K562 (cell line): ENCODE measurements at regions not wholly inside any gene's neighbourhood (a gene's known extent, or its start where the extent isn't known, plus 50 kb on each side); places are given as distances from the start of the nearest gene placed in this dataset.
A peak's percentile ranks its signal among the peaks of the same experiment; 100 is the strongest.

Source experiments
- CBFA2T3 ChIP-seq: fragments of 450-650 bp; IDR thresholded peaks from 2 replicates; pipeline ENCODE4 v1.6.1; 2017
- CREB3L1 ChIP-seq: fragments of 450-650 bp; IDR thresholded peaks from 2 replicates; pipeline ENCODE4 v1.6.1; 2014; ENCODE audit warnings: low read depth, mild to moderate bottlenecking, moderate library complexity, borderline replicate concordance
- CTBP1 ChIP-seq: fragments of 450-650 bp; IDR thresholded peaks from 2 replicates; pipeline ENCODE4 v1.6.1; 2016; ENCODE audit warnings: borderline replicate concordance
- DPF2 ChIP-seq: fragments of 450-650 bp; IDR thresholded peaks from 2 replicates; pipeline ENCODE4 v1.6.1; 2016
- HNRNPH1 ChIP-seq: fragments of 200-400 bp; formaldehyde crosslinking; optimal IDR thresholded peaks from 2 replicates; pipeline ENCODE3; 2017; ENCODE audit warnings: low read depth, mild to moderate bottlenecking, low read length, moderate library complexity
- KAT8 ChIP-seq: fragments of 450-650 bp; IDR thresholded peaks from 2 replicates; pipeline ENCODE4 v1.6.1; 2016; ENCODE audit warnings: low read depth, mild to moderate bottlenecking
- NR0B1 ChIP-seq: fragments of 450-650 bp; IDR thresholded peaks from one replicate; pipeline ENCODE4 v1.6.1; 2018; ENCODE audit warnings: mild to moderate bottlenecking, moderate library complexity; ENCODE audit not compliant: partially characterized antibody
- PTTG1 ChIP-seq: fragments of 450-650 bp; IDR thresholded peaks from 2 replicates; pipeline ENCODE4 v1.6.1; 2016; ENCODE audit warnings: low read depth, mild to moderate bottlenecking, missing genetic modification characterization, missing compliant biosample characterization
- PURB ChIP-seq: sonication (generic); formaldehyde crosslinking; IDR thresholded peaks from 2 replicates; pipeline ENCODE4 v1.9.0; 2021; ENCODE audit warnings: low read depth, mild to moderate bottlenecking, missing genetic modification reagents
- TAF1 ChIP-seq: IDR thresholded peaks from 2 replicates; pipeline ENCODE4 v1.6.1; 2011; ENCODE audit warnings: mild to moderate bottlenecking, low read length, moderate library complexity; ENCODE audit not compliant: insufficient read depth, control insufficient read depth, severe bottlenecking; ENCODE audit errors: extremely low read depth
- WHSC1 ChIP-seq: IDR thresholded peaks from one replicate; pipeline ENCODE4 v1.6.1; 2012; ENCODE audit warnings: low read length, control low read depth, inconsistent platforms
- ZNF398 ChIP-seq: fragments of 250-450 bp; sonication (Bioruptor Pico); IDR thresholded peaks from 2 replicates; pipeline ENCODE4 v1.8.0; 2021; ENCODE audit warnings: moderate library complexity, mild to moderate bottlenecking, inconsistent platforms
- ZNF518B ChIP-seq: fragments of 250-450 bp; sonication (Bioruptor Pico); IDR thresholded peaks from 2 replicates; pipeline ENCODE4 v1.5.0; 2021; ENCODE audit warnings: mild to moderate bottlenecking, moderate library complexity
- ZNF592 ChIP-seq: fragments of 450-650 bp; IDR thresholded peaks from 2 replicates; pipeline ENCODE4 v1.6.1; 2017; ENCODE audit warnings: antibody characterized with exemption, mild to moderate bottlenecking

- TF ChIP-seq KAT8 (no peak), CBFA2T3 (peak; percentile 41; the same call in 1 of the 2 replicates), ZNF592 (peak; percentile 46), WHSC1 (no peak), CREB3L1 (no peak), HNRNPH1 (no peak), ZNF398 (CRISPR knock-in tag) (no peak), CTBP1 (no peak; the same call in 1 of the 2 replicates), ZNF518B (CRISPR knock-in tag) (no peak), DPF2 (peak; percentile 90), PURB (CRISPR knock-in tag) (no peak), NR0B1 (no peak), TAF1 (peak; percentile 35), PTTG1 (tag) (no peak)
Measured at GRCh38 chr12:127083008-127083949, 1183.7 kb upstream of the TMEM132C start (continued).
